ENCODE measurements at regions not wholly inside any gene's neighbourhood (a gene's known extent, or its start where the extent isn't known, plus 50 kb on each side); places are given as distances from the start of the nearest gene placed in this dataset.

- DNase-seq: no peak
Observed at GRCh38 chr14:47739541-47739940, 64.1 kb upstream of the MDGA2 start.

- no peak for DNase-seq
Observed at GRCh38 chr14:47730296-47730695, 54.9 kb upstream of the MDGA2 start.

Measured in NCI-H1092 (cell line).